Sigmoid colon (tissue), 4 donors: ENCODE measurements at regions not wholly inside any gene's neighbourhood (a gene's known extent, or its start where the extent isn't known, plus 50 kb on each side); places are given as distances from the start of the nearest gene placed in this dataset.

ENCODE experiments used
- POLR2AphosphoS5 ChIP-seq, 4 donors: sonication (generic); formaldehyde crosslinking; IDR thresholded peaks; one replicate each; pipeline ENCODE4 v1.6.1; 2017; ENCODE audit warnings: antibody characterized with exemption in 4 of 4
- TF ChIP-seq, protein P1 (sequence below), 4 experiments: fragments of 450-650 bp in 3 of 4; fragments of 200-600 bp in 1 of 4; IDR thresholded peaks; one replicate each; pipeline ENCODE4 v1.5.1; 2016 to 2019; ENCODE audit warnings: antibody characterized with exemption in 4 of 4, mild to moderate bottlenecking in 3 of 4, moderate library complexity in 2 of 4

GRCh38 chr11:128349650-128350299 lies 237.6 kb downstream of the ETS1 start:
- TF ChIP-seq, protein P1, sequence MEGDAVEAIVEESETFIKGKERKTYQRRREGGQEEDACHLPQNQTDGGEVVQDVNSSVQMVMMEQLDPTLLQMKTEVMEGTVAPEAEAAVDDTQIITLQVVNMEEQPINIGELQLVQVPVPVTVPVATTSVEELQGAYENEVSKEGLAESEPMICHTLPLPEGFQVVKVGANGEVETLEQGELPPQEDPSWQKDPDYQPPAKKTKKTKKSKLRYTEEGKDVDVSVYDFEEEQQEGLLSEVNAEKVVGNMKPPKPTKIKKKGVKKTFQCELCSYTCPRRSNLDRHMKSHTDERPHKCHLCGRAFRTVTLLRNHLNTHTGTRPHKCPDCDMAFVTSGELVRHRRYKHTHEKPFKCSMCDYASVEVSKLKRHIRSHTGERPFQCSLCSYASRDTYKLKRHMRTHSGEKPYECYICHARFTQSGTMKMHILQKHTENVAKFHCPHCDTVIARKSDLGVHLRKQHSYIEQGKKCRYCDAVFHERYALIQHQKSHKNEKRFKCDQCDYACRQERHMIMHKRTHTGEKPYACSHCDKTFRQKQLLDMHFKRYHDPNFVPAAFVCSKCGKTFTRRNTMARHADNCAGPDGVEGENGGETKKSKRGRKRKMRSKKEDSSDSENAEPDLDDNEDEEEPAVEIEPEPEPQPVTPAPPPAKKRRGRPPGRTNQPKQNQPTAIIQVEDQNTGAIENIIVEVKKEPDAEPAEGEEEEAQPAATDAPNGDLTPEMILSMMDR (IDR thresholded peaks at IDR 0.05) = no peak
- no peak for TF ChIP-seq POLR2AphosphoS5 (IDR thresholded peaks at IDR 0.05)
